Smooth muscle cell (in vitro differentiated cells): ENCODE measurements at regions not wholly inside any gene's neighbourhood (a gene's known extent, or its start where the extent isn't known, plus 50 kb on each side); places are given as distances from the start of the nearest gene placed in this dataset.
"Not testable (repeated sequence)": the region's sequence is repeated elsewhere in the genome, so short reads cannot be mapped to it uniquely, and the experiment has no call there.

Source experiments
- DNase-seq: peaks from one replicate; lab custom pipeline; 2025; ENCODE audit not compliant: unreplicated experiment; lab: John Stamatoyannopoulos, UW
- H2AFZ ChIP-seq: fragments of 200-600 bp; sonication (generic); 2 replicates; pipeline ENCODE4 v1.6.0; 2016; ENCODE audit warnings: antibody characterized with exemption, low read depth, mild to moderate bottlenecking
- H3F3A ChIP-seq: fragments of 200-600 bp; sonication (generic); 2 replicates; pipeline ENCODE4 v1.6.0; 2017; ENCODE audit warnings: antibody characterized with exemption, low read depth
- H3K27ac ChIP-seq: fragments of 200-600 bp; sonication (generic); 2 replicates; pipeline ENCODE4 v1.5.1; 2016; ENCODE audit warnings: low read depth, mild to moderate bottlenecking
- H3K27me3 ChIP-seq: fragments of 200-600 bp; sonication (generic); 2 replicates; pipeline ENCODE4 v1.6.1; 2016; ENCODE audit warnings: low read depth, mild to moderate bottlenecking
- H3K36me3 ChIP-seq: fragments of 200-600 bp; sonication (generic); 2 replicates; pipeline ENCODE4 v1.5.1; 2016; ENCODE audit warnings: low read depth
- H3K4me1 ChIP-seq: fragments of 200-600 bp; sonication (generic); 2 replicates; pipeline ENCODE4 v1.5.1; 2016; ENCODE audit warnings: low read depth
- H3K4me2 ChIP-seq: fragments of 200-600 bp; sonication (generic); 2 replicates; pipeline ENCODE4 v1.6.0; 2016; ENCODE audit warnings: mild to moderate bottlenecking
- H3K4me3 ChIP-seq: fragments of 200-600 bp; sonication (generic); 2 replicates; pipeline ENCODE4 v1.5.1; 2016; ENCODE audit warnings: mild to moderate bottlenecking
- H3K79me2 ChIP-seq: fragments of 200-600 bp; sonication (generic); 2 replicates; pipeline ENCODE4 v1.6.0; 2016; ENCODE audit warnings: low read depth, mild to moderate bottlenecking
- H3K9ac ChIP-seq: fragments of 200-600 bp; sonication (generic); 2 replicates; pipeline ENCODE4 v1.6.0; 2016; ENCODE audit warnings: low read depth
- H3K9me3 ChIP-seq: fragments of 200-600 bp; sonication (generic); replicated peaks from 2 replicates; pipeline ENCODE4 v1.5.1; 2016; ENCODE audit warnings: low read depth
- H4K20me1 ChIP-seq: fragments of 200-600 bp; sonication (generic); 2 replicates; pipeline ENCODE4 v1.6.0; 2016; ENCODE audit warnings: low read depth
- WGBS: methylation state at CpG from one replicate; pipeline ENCODE4 v1.1.7; 2016; ENCODE audit warnings: low lambda C conversion rate; 5-methylcytosine and 5-hydroxymethylcytosine counted together
- TF ChIP-seq, protein P1 (sequence below): fragments of 200-600 bp; sonication (generic); IDR thresholded peaks from 2 replicates; pipeline ENCODE4 v1.5.1; 2017; ENCODE audit warnings: borderline replicate concordance, mild to moderate bottlenecking, antibody characterized with exemption; ENCODE audit not compliant: insufficient read depth, poor library complexity, severe bottlenecking

DNA sequence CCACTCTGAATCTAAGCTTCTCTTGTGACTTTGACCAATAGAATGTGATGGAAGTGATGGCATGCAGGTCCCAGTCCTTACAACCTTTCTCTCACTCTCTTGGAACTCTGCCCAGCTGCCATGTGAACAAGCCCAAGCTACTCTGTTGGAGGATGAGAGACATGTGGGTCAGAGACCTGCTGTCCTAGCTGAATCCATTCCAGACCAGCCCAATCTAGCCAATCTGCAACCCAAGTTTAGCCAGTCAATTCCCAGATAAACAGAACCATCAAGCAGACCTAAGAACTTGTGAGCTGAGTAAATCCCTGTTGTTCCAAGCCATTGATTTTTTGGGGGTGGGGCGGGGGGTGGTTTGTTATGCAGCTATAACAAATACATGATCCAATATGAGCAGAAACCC, 69.2 kb upstream of the GRK3 start:
- no peaks in the 10 kb centered on the region for H3K4me1 ChIP-seq
- H3K36me3 ChIP-seq: no peaks in the 10 kb centered on the region
- H2AFZ ChIP-seq: no peak overlapping the region
- DNase-seq: no peak
- no peaks in the 10 kb centered on the region for H3K27me3 ChIP-seq
- H3K4me3 ChIP-seq: no peak overlapping the region
- WGBS: 93% methylated on average over 1 of the region's 1 CpG
- TF ChIP-seq, protein P1, sequence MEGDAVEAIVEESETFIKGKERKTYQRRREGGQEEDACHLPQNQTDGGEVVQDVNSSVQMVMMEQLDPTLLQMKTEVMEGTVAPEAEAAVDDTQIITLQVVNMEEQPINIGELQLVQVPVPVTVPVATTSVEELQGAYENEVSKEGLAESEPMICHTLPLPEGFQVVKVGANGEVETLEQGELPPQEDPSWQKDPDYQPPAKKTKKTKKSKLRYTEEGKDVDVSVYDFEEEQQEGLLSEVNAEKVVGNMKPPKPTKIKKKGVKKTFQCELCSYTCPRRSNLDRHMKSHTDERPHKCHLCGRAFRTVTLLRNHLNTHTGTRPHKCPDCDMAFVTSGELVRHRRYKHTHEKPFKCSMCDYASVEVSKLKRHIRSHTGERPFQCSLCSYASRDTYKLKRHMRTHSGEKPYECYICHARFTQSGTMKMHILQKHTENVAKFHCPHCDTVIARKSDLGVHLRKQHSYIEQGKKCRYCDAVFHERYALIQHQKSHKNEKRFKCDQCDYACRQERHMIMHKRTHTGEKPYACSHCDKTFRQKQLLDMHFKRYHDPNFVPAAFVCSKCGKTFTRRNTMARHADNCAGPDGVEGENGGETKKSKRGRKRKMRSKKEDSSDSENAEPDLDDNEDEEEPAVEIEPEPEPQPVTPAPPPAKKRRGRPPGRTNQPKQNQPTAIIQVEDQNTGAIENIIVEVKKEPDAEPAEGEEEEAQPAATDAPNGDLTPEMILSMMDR: no peak
- H4K20me1 ChIP-seq: peaks cover 37% of the 10 kb centered on the region
- H3K9me3 ChIP-seq: no peaks in the 10 kb centered on the region
- H3K9ac ChIP-seq: no peak overlapping the region
- no peaks in the 10 kb centered on the region for H3K79me2 ChIP-seq
- no peak overlapping the region for H3K27ac ChIP-seq
- H3K4me2 ChIP-seq: no peak overlapping the region
- no peaks in the 10 kb centered on the region for H3F3A ChIP-seq

DNA sequence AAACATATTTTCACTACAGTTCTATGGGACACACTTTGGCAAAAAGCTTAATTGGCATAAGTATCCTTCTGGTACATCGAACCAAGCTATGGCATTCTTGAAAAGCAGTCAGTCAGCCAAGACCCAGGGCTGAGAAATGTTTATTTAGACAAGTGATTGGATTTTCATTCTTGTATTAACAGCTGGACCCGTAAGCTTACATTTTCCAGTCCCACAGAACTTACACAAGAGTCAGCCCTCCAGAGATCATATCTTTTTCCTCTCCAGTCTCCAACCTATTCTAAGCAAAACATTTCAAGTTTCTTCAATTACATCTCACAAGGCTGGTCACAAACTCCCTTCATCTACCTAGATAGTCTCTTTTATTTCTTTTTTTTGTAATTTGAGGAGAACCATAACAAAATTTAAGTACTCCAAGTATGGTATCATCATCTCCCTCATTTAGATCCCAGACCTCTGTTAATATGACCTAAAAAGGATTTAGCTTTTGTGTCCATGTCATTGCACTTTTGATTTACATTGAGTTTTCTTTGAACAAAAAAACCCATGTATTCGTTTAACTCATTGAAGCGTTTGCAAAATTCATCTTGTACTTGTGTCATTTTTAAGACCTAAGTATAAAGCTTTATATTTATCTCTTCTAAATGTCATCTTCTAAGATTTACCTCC, 67.9 kb upstream of the GRK3 start:
- H3K36me3 ChIP-seq: no peaks in the 10 kb centered on the region
- no peak overlapping the region for H2AFZ ChIP-seq
- H3K27me3 ChIP-seq: no peaks in the 10 kb centered on the region
- peaks cover 38% of the 10 kb centered on the region for H4K20me1 ChIP-seq
- no peak overlapping the region for H3K4me3 ChIP-seq
- WGBS: 70% methylated on average over 4 of the region's 4 CpGs
- TF ChIP-seq, protein P1: no peak
- no peak overlapping the region for H3K9ac ChIP-seq
- no peaks in the 10 kb centered on the region for H3F3A ChIP-seq
- no peak for DNase-seq
- H3K27ac ChIP-seq: no peak overlapping the region
- H3K9me3 ChIP-seq: no peaks in the 10 kb centered on the region
- no peaks in the 10 kb centered on the region for H3K4me1 ChIP-seq
- no peak overlapping the region for H3K4me2 ChIP-seq
- H3K79me2 ChIP-seq: no peaks in the 10 kb centered on the region

DNA sequence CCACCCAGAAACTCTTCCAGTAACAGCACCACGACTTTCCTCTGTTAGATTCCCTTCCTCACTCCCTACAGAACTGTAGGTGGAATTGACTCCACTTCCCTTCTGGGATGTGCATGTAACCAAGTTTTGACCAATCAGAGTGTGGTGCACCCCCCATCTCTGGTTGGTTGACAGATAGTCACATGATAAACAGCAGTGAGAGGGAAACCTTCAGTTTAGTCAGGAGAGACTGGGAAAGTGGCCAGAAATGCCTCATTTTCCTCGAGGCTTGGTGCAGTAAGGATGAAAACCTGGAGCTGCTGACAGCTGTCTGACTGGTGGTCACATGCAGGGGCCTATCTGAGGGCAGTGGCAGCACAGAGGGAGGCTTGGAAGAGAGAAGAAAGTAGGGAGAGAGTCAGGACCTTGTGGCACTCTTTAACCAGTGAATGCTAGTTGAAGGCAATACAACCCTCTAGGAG, 67.3 kb upstream of the GRK3 start:
- Histone ChIP-seq H3K4me1 (no peaks in the 10 kb centered on the region), H4K20me1 (peaks cover 45% of the 10 kb centered on the region), H3K9ac (no peak overlapping the region), H2AFZ (no peak overlapping the region), H3K4me2 (no peak overlapping the region), H3K27ac (no peak overlapping the region), H3K79me2 (no peaks in the 10 kb centered on the region), H3K27me3 (no peaks in the 10 kb centered on the region), H3K36me3 (no peaks in the 10 kb centered on the region), H3K9me3 (no peaks in the 10 kb centered on the region), H3K4me3 (no peak overlapping the region), H3F3A (no peaks in the 10 kb centered on the region)
- DNase-seq: no peak
- TF ChIP-seq, protein P1: no peak
- 71% methylated on average over 2 of the region's 2 CpGs for WGBS

DNA sequence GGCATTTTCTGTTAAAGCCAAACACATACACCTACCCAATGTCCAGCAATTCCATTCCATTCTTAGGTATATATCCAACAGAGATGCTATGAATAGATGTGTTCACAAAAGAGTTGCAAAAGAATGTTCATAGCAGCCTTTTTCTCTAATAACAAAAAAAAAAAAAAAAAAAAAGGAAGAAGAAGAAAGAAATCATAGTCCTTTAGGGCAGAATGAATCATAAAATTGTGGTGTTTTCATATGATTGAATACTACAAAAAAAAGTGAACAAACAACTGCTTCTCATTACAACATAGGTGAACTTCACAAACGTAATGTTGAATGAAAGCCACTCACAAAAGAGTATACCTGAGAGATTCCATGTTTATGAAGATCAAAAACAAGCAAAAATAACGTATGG, 66.8 kb upstream of the GRK3 start:
- Histone ChIP-seq H3K4me2 (no peak overlapping the region), H4K20me1 (peaks cover 45% of the 10 kb centered on the region), H3K79me2 (no peaks in the 10 kb centered on the region), H3K36me3 (no peaks in the 10 kb centered on the region), H3K9ac (no peak overlapping the region), H3K9me3 (no peaks in the 10 kb centered on the region), H3K27ac (no peak overlapping the region), H2AFZ (no peak overlapping the region), H3F3A (no peaks in the 10 kb centered on the region), H3K27me3 (no peaks in the 10 kb centered on the region), H3K4me1 (no peaks in the 10 kb centered on the region), H3K4me3 (no peak overlapping the region)
- no peak for DNase-seq
- WGBS: 86% methylated on average over 2 of the region's 2 CpGs
- TF ChIP-seq, protein P1: no peak

DNA sequence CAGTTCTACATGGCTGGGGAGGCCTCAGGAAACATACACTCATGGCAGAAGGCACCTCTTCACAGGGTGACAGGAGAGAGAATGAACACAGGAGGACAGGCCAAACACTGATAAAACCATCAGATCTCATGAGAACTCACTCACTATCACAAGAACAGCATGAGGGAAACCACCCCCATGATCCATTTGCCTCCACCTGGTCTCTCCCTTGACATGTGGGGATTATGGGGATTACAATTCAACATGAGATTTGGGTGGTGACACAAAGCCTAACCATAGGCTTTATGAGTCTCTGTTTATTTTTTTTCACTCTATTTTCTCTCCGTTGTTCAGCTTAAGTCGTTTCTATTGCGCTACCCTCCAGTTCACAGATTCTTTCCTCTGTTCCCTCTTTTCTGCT, 63.8 kb upstream of the GRK3 start:
- H3K79me2 ChIP-seq, H3K27me3 ChIP-seq, H3K4me2 ChIP-seq, H3K4me3 ChIP-seq, H3K36me3 ChIP-seq, H3K9ac ChIP-seq, H3K27ac ChIP-seq, DNase-seq, H3K4me1 ChIP-seq, H3K9me3 ChIP-seq, H3F3A ChIP-seq, H2AFZ ChIP-seq: not testable (repeated sequence)
- WGBS: 64% methylated on average over 3 of the region's 3 CpGs
- peaks cover 29% of the 10 kb centered on the region for H4K20me1 ChIP-seq
